ENCODE measurements at regions not wholly inside any gene's neighbourhood (a gene's known extent, or its start where the extent isn't known, plus 50 kb on each side); places are given as distances from the start of the nearest gene placed in this dataset.

DNA sequence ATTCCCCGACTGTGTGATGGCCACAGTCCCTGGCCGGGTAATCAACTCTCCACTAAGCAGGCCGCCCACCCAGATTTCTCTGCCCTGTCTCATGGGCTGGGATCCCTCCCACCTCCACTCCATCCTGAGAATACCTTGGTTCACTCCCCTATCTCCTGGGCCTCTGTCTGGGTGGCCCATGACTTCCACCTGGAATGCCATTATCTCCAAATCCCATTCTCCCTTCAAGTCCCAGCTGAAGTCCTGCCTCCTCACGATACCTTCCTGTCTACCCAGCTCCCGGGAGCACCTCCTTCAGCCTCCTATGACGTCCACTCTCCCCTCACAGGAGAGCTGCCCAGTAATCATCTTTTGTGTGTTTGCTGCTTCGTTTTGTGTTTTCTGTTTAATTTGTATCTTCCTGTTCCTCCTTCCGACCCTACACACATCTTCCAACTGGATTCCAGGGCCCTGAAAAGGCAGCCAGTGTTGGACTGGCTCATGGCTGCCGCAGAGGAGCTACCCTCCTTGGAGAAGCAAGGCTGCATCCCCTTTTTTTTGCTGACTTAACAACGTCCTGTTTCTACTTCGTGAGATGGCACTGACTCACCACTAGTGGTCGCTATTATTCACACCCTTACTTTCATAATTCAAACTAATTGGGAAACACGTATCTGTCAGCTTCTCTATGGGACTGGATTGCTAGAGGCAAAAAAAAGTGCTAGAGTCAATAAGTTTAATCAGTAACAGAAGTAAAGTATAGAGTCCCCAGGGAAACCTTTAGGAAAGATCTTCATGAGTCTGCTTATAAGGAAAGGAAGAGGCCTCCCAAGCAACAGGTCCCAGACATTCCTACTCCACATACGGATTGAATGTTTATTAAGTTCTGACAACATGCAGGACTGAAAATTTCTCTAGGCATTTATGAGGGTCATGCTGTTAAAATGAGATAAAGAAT, 171.9 kb upstream of the GATA6 start:
- DNase-seq, result no peak

DNA sequence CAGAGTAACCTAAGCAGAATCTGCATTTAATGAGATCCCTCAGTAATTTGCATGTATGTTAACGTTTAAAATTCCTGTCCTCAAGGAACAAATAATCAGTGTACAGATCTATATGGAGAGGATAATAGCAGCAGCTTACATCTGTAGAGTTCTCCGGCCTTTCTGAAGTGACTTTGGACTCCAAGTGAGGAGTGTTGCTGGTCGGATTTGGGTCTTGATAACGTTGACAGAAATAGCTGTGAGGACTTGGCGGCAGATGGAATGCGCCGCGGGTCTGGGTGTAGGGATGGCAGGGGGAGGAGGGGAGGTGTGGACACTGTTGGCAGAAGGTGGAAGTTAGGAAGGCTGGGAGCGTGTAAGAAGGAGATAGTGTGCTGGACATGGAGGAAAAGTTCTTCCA, 170.9 kb upstream of the GATA6 start:
- DNase-seq, result no peak

DNA sequence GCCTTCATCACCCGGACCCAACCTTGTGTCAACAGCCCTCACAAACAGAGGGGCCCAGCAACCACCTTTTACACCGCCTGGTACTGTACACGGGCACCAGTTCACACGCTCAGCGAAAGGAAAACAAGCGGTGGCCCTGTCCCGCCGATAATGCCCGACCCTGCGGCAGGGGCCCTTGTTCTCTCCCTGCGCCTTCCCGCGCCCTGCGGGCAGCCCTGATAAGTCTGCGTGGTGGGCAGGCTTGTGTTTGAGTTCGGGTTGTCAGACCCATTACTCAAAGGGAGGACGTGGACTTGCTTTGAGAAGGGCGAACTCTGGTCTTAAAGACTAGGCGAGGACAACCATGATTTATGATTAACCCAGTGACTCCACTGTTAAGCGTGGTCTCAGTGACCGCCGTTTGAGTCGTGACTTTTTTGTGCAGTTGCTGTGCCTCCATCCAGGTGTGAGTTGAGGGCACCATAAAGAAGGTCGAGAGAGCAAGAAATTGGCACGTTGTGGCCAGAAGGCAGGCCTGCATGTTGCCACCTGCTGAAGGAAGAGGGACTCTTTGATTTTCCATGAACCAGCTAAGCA, 167.4 kb upstream of the GATA6 start:
- no peak for DNase-seq

DNA sequence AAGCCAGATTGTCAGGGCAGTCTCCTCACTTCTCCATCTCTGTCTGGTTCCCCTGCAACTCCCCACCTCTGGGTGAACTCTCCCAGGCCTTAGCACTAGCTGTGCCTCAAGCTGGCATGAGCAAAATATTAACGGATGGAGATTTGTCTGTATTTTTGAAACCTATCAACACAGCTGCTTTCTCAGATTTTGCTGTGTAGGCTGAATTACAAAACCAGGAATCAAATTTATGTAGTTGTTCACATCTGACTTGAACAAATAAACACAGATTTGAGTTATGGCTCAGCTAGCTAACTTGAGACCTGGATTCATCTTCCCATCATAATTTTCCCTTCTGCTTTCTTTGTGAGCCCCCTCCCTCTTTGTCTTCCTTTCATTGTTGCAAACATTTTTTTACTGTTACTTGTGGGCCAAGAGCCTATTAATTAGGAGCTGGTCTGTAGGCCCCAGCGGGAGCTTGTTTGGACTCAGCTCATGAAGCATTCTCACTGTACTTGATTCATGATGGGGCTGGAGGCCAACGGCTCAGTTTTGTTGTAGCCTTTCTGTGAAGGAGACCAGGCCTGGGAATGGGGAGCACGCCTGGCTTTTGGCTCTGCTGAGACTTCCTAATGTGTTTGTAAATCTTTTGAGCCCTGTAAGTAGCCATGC, 164.1 kb upstream of the GATA6 start:
- DNase-seq, result no peak

DNA sequence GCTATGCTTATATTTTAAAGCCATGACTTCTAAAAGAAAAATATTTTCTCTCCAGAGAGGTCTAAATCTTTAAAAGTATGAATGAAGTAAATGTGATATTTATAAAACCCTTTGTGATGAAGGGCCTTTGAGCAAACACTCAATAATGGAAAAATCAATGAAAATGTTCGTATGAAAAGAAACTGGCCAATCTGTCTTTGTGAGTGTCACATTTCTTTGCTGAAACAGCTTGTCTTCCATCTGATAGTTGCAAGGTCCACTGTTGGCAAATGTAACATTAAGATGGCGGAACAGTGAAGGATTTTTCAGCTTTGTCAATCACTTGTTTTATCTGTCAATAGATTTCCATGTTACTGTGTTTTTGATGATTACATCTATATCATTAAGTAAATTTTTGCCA, 162.9 kb upstream of the GATA6 start:
- DNase-seq, result no peak

DNA sequence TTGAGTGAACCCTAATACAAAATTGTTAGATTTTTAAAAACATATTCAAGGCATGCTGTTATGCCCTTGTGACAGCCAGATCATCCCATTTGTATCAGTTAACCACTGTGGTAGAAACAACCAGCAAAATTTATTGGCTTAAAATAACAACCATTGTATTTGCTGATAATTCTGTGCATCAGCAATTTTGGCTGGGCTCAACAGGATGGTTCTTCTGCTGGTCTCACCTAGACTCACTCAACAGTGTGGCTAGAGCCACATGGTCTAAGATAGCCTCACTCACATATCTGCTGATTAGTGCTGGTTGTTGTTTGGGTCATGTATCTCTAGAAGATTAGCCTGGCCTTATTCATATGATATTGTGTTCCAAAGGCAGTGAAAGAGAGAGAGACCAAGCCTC, 160.1 kb upstream of the GATA6 start:
- DNase-seq, result no peak

DNA sequence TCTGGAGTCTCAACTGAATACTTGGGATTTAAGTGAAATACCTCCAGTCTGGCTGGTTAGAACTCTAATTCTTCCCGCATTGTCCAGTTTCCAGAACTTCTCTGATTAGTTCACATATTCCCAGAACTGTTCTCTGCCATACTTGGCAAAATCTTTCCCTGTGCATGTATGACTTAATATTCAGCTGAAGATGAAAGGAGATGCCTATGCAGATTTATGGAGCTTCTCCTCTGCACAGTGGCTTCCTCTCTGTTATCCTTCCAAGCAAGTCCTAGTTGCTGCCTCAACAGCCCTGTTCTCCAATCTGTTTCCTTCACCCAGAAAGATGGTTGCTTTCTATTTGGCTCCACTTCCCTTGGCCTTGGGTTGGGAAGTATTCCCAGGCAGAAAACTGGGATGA, 155.4 kb upstream of the GATA6 start:
- DNase-seq, result no peak

DNA sequence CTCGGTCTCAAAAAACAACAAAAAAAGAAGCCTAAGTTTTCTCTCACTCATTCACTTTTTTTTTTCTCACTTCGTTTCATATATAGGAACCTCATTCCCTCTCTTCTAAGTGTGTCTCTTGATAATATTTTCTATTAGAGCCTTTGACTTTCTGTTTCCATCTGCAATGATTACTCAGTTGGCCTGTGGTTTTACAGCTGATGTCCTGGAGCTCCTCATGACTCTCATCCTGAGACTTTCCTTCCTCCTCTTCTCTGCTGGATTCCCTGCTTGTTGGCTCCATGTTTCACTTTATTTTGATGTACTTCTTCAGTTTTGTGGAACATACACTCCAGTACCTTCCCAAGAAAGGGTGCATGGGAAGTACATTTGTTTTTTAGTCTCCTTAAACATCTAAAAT, 154.2 kb upstream of the GATA6 start:
- no peak for DNase-seq

DNA sequence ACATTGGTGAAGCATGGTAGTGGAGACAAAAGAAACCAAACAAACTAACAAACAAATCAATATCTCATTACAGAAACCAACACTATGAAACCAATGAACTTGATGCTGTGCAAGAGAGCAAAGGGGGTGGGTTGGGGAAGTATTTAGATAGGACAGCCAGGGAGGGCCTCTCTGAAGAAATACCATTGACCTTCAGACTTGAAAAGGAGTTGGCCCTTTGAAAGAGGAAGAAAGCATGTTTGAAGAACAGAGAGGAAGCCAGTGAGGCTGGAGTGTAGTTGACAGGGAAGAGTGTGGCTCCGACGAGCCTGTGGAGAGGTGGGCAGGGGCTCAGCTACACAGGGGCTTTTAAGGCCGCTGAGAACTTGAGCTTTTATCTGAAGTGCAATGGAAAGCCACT, 151.0 kb upstream of the GATA6 start:
- no peak for DNase-seq

DNA sequence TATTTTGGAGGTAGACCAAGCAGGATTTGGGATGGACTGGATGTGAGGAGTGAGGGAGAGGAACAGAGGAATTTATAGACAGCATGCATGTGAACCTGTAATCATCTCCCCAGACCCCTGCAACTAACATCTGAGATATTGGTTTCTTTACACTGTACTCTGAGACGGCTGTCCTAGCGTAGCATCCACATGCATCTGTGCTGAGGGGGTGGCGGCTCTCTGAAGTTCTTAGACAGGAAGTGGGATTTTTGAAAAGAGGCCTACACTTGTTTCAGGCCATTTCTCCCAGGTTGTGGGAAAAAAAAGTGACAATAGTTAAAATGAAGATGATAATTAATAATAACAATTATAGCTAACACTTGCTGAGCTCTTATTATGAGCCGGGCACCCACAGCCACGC, 150.2 kb upstream of the GATA6 start:
- no peak for DNase-seq

DNA sequence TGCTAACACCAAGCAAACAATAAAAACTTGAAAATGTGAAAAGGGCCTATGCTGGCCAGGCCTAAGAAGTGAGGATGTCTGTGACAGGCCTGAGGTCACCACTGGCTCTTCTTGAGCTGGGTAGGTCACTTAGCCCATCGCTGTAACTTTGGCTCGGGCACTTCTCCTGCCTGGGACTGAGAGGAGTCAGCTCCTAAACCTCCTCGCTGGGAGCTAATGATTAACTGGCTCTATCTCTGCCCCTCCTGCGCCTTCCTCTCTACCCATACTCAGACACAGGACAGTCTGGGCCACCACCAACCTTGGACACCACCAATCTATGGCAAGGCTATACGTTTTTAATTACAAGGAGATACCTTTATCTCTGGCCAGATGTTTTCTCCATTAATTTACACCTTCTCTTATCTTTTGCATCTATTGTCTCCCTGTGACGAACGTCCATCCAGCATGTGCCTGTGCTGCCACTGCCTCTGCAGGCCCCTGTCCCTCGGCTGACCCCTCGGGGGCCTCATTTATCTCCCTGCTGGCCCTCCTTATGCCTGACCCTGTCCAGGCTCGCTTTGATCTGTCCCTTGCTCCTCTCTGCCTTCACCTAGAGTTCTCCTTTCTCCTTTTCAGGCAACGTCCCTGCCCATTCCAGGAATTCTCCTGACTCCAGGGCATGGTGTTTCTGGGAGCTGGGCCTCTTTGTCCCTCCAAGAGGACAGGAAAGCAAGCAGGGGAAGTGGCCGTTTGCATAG, 149.1 kb upstream of the GATA6 start:
- no peak for DNase-seq

DNA sequence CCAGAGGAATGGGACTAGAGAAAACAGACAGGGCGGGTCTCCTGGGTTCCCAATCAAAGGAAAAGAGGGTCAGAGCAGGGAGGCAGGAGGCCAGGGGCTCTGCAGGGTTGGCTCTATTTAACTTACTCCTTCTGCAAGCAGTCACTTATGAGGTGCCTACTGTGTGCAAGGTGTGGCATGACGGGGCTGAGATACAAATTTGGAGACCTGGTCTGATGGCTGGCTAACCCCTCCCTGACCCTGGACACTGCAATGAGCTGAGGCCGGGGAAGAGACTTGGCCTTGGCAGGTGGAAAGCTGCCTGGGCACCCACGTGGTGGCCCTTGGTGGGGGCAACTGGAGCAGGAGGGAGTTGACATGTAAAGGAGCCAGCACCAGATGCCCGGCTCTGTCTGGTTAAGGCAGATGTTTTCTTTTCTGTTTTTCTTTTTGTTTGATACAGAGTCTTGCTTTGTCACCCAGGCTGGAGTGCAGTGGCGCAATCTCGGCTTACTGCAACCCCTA, 148.5 kb upstream of the GATA6 start:
- no peak for DNase-seq

DNA sequence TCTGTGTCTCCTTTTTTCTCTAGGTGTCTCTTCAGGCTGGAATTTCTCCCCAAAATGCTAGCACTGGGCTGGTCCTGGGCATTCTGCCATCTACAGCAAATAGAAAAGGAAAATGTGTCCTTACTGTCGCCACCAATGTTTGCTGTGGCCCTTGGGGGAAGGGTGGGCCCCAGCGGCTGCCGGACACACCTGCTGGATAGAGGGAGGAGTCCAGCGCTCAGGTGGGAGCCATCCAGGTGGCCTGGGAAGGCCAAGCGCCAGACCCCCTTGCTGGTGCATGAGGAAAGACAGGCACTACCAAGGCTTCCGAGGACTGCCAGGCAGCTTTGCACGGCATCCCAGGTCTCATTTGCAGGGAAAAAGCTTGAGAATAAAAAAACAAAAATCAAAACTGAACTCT, 147.7 kb upstream of the GATA6 start:
- DNase-seq, result no peak

DNA sequence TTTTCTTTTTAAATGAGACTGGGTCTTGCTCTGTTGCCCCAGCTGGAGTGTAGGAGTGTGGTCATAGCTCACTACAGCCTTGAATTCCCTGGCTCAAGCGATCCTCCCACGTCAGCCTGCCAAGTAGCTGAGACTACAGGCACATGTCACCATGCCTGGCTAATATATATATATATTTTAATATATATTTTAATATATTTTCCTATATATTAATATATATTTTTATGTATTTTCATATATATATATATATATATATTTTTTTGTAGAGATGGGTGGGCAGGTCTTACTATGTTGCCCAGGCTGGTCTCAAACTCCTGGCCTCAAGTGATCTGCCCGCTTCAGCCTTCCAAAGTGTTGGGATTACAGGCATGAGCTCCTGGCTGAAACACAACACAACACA, 144.5 kb upstream of the GATA6 start:
- DNase-seq, result no peak

DNA sequence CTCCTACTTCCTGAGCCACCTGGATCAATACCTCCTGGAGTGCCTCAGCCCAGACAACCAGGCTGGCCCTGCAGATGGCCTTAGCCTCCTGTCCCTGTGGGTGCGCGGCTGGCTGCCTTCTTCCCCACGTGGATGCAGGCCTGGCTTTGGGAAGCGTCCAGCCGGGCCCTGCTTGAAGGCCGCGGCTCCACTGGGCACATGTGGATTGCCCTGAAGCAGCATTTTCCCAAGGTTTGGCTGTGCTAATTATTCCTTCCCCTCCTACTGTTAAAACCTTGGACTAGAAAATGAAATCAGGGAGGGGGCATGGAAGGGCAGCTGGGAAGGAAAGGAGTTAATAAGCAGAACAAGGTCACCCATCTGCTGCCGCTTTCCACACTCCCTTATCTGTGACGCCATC, 143.0 kb upstream of the GATA6 start:
- no peak for DNase-seq

DNA sequence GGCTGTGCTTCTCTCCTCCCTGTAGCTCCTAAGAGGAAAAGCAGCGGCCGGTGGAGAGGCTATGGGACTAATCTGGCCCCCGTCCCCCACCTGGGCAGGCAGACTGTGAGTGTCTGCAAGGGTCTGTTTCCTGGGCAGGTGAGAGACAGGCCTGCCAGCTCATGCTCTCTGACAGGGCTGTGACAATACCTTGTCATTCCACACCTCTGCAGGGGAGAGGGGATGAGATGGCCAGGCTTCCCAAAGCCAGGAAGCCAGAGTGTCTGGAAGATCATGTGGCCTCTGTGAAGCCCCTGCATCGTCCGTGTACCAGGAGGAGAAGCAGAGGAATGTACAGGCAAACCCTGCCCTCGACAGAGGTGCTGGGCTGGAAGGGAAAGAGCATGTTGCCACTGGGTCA, 142.5 kb upstream of the GATA6 start:
- DNase-seq, result no peak

DNA sequence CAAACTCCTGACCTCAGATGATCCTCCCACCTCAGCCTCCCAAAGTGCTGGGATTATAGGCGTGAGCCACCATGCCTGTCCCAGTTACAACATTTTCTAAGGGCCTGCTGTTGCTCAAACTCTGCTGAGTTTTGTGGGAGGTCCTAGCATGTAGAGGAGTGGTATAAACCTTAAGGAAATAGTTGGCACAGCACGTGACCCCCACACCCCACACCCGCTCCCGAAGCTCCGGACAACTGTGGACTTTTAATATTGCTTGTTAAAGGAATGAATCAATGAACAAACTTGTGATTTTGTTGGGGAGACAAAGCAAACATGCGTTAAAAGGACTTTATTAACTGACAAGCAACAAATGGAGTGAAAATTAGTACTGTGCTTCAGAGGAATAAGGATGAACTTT, 137.8 kb upstream of the GATA6 start:
- DNase-seq, result no peak

DNA sequence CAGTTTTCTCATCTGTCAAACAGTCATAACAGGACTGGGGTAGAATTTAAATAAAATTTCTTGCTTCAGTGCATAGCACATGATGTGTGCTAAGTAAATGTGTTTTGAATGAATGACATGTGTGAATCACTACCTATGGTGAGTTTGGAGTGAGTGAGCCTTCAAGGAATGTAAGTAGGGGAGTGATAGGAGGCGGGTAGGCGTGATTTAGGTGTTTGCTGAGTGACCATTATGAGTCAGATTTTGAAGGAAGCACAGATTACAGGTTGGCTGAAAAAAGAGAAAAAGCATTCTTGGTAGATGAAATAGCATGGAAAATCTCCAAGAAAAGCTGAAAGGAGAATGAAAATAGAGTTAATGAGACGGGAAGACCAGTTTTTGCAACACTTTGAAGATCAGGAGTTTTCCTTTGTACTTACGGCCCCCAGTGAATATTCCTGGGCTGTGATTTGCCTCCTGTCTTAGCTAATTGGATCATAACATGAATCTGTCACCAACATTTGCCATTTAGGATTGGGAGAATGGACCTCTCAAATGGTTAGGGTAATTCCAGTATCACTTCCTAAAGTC, 136.9 kb upstream of the GATA6 start:
- DNase-seq, result no peak

DNA sequence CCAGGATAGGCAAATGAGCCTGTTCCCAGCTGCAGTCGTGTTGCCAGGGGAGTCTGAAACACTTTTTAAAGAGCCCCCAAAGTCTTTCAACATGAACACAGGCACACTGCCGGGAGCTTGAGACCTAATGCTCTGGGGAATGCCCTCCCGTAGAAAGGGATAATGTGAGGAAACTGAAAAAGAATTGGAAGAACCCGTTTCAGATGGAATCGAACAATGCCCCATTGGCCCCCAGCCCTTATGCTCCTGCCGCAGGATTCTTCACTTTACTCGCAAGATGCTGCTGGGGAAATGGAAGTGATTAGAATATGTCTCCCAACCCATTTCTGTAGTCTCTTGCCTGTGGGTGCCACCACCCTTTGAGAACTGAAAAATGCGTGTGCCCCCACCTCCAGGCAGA, 136.3 kb upstream of the GATA6 start:
- no peak for DNase-seq

DNA sequence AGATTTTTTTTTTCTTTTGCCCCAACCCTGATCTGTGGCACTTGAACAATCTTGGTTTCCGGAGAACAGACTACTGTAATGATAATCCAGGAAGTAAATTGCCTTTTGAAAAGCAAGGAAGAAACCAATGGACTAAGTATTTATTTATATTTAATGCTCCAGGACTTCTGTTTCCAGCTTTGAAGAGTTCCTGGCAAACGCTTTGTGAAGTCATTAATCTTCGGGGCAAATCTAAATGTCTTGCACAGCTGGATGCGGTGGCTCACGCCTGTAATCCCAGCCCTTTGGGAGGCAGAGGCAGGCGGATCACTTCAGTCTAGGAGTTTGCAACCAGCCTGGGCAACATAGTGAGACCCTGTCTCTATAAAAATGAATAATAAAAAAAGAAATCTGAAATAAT, 135.1 kb upstream of the GATA6 start:
- no peak for DNase-seq

DNA sequence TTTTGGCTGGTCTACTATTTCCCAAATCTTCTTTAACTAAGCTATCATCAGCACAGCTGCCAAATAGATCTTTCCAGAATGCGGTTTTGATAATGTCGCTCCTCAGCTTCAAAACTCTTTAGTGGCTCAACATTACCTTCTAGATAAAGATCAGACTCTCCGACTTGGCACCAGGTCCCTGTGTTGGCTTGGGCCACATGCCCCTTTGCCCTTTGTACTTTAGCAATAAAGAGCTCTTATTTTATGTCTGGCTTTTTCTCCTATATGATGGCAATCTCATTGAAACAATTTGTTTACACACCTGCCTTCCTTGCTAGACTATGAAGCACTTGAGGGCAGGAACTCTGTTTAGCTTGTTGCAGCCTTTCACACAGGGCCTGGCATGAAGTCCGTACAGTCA, 128.9 kb upstream of the GATA6 start:
- no peak for DNase-seq

DNA sequence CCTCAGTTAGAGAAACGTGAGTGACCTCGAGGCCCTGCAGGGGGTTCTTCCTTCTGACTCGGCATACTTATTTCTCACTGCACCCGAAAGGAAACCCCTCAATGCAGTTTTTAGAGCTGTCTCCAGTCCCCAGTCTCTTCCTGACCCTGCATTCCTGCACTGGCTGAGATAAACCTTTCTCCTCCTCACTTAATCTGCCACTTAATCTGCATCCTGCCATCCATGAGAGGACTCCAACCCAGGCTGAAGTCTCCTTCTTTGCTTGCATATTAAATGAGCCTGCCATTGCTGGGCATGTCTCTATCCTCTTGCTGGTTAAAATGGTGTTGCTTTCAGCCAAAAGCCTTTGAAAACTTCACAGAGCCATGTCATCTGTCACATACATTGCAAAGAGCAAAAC, 125.6 kb upstream of the GATA6 start:
- no peak for DNase-seq

Data from NCI-H2227 treated with DMSO at 0.1 percent for 48 hours (cell line).